Activated CD4-positive, alpha-beta T cell treated with anti-CD3 and anti-CD28 coated beads, Interleukin-2, amount 50 U/mL, for 1 hour (primary cell): ENCODE measurements at regions not wholly inside any gene's neighbourhood (a gene's known extent, or its start where the extent isn't known, plus 50 kb on each side); places are given as distances from the start of the nearest gene placed in this dataset.

Source experiments
- DNase-seq: peaks from one replicate; pipeline ENCODE4 v3.0.0-alpha.2; 2020

GRCh38 chr14:98103705-98104104, 1168.3 kb downstream of the BCL11B start:
- no peak for DNase-seq

GRCh38 chr14:98109326-98109725, 1162.7 kb downstream of the BCL11B start:
- DNase-seq, result no peak

GRCh38 chr14:98112194-98112780, 1159.7 kb downstream of the BCL11B start:
- no peak for DNase-seq

GRCh38 chr14:98114122-98114895, 1157.7 kb downstream of the BCL11B start:
- no peak for DNase-seq

GRCh38 chr14:98114946-98115345, 1157.1 kb downstream of the BCL11B start:
- no peak for DNase-seq

- no peak for DNase-seq
These were observed 1153.2 kb downstream of the BCL11B start for GRCh38 chr14:98118749-98119148.

GRCh38 chr14:98119739-98120138, 1152.3 kb downstream of the BCL11B start:
- no peak for DNase-seq

- no peak for DNase-seq
These were observed 1151.0 kb downstream of the BCL11B start for GRCh38 chr14:98120831-98121464.

- DNase-seq, result no peak
These were observed 1149.5 kb downstream of the BCL11B start for GRCh38 chr14:98122527-98122926.

GRCh38 chr14:98130691-98131090, 1141.3 kb downstream of the BCL11B start:
- no peak for DNase-seq

GRCh38 chr14:98131406-98131805, 1140.6 kb downstream of the BCL11B start:
- no peak for DNase-seq

GRCh38 chr14:98133806-98134205, 1138.2 kb downstream of the BCL11B start:
- no peak for DNase-seq

- DNase-seq, result peak; percentile 7
These were observed 1135.8 kb downstream of the BCL11B start for GRCh38 chr14:98136012-98136789.

GRCh38 chr14:98137131-98138025, 1134.6 kb downstream of the BCL11B start:
- DNase-seq, result no peak

GRCh38 chr14:98138666-98139065, 1133.3 kb downstream of the BCL11B start:
- DNase-seq, result peak; percentile 56

GRCh38 chr14:98140862-98141530, 1131.0 kb downstream of the BCL11B start:
- no peak for DNase-seq

GRCh38 chr14:98143566-98143965, 1128.4 kb downstream of the BCL11B start:
- no peak for DNase-seq

GRCh38 chr14:98144964-98145363, 1127.0 kb downstream of the BCL11B start:
- no peak for DNase-seq

GRCh38 chr14:98146416-98146815, 1125.6 kb downstream of the BCL11B start:
- no peak for DNase-seq

- DNase-seq, result no peak
These were observed 1117.7 kb downstream of the BCL11B start for GRCh38 chr14:98154254-98154653.

GRCh38 chr14:98156411-98156810, 1115.6 kb downstream of the BCL11B start:
- no peak for DNase-seq

- DNase-seq, result no peak
These were observed 1111.1 kb downstream of the BCL11B start for GRCh38 chr14:98160901-98161300.
